Tibial artery (tissue), 4 donors: ENCODE measurements at regions not wholly inside any gene's neighbourhood (a gene's known extent, or its start where the extent isn't known, plus 50 kb on each side); places are given as distances from the start of the nearest gene placed in this dataset.

Experiments
- DNase-seq, 2 donors: peaks; one replicate each; pipeline ENCODE4 v3.0.0-alpha.2; 2019
- H3K27ac ChIP-seq, 2 donors: fragments of 200-600 bp; sonication (generic) in 1 of 2; 1 replicate in 1 of 2; 2 replicates in 1 of 2; pipeline ENCODE4 v1.5.1; 2018 to 2019; ENCODE audit warnings: mild to moderate bottlenecking in 1 of 2
- H3K27me3 ChIP-seq, 2 donors: fragments of 200-600 bp; sonication (generic) in 1 of 2; one replicate each; pipeline versions ENCODE4 v1.5.1 to v1.6.0; 2016 to 2019
- H3K36me3 ChIP-seq, 3 donors: fragments of 200-600 bp; sonication (generic) in 2 of 3; one replicate each; pipeline ENCODE4 v1.5.1; 2016 to 2019; ENCODE audit warnings: mild to moderate bottlenecking in 2 of 3
- H3K4me1 ChIP-seq, 4 donors: fragments of 200-600 bp; sonication (generic) in 2 of 4; 1 replicate in 3 of 4; 2 replicates in 1 of 4; pipeline ENCODE4 v1.5.1; 2016 to 2019
- H3K4me3 ChIP-seq, 2 donors: fragments of 200-600 bp; sonication (generic) in 1 of 2; 1 replicate in 1 of 2; 2 replicates in 1 of 2; pipeline ENCODE4 v1.5.1; 2018 to 2019; ENCODE audit warnings: mild to moderate bottlenecking in 2 of 2
- H3K9me3 ChIP-seq, 3 donors: fragments of 200-600 bp; sonication (generic) in 1 of 3; one replicate each; pipeline ENCODE4 v1.5.1; 2016 to 2019
- CTCF ChIP-seq, 2 experiments: fragments of 200-600 bp in 1 of 2; fragments of 450-650 bp in 1 of 2; IDR thresholded peaks; one replicate each; pipeline ENCODE4 v1.5.1; 2017 to 2019; ENCODE audit warnings: antibody characterized with exemption in 2 of 2, mild to moderate bottlenecking in 1 of 2, moderate library complexity in 1 of 2
- intact Hi-C: fragments of 100-400 bp; cut with DNase I; formaldehyde crosslinking; loops from one replicate; pipeline ENCODE4 v1.15.0; 2023; ENCODE audit warnings: low total_unique reads

DNA sequence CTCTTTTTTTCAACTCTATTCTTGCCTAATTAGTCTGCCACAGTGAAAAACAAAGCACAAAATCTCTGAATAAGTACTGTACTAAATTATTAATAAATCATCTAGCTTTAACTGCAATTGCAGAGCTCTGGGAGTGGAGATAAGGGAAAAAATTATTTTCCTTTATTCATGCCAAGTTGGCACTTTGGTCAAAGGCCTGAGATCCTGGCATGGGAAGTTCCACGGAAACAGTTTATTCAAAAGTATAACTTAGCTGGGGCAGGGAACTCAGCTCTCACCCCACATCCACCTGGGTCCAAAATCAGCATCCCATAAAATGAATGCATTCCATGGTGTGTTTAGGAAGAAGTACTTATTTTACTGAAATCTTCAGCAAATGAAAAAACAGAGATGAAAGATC is 185.2 kb upstream of the APCDD1 start:
- no peaks in the 10 kb centered on the region for H3K36me3 ChIP-seq
- H3K27ac ChIP-seq: peak overlapping the region; percentile 29 to 48
- DNase-seq: no peak
- no peaks in the 10 kb centered on the region for H3K9me3 ChIP-seq
- intact Hi-C loops: no loop called here
- peaks cover 0 to 23% (median 20%) of the 10 kb centered on the region in 4 donors for H3K4me1 ChIP-seq
- no peaks in the 10 kb centered on the region for H3K27me3 ChIP-seq
- no peak overlapping the region for H3K4me3 ChIP-seq
- no peak for TF ChIP-seq CTCF (IDR thresholded peaks at IDR 0.05)

- peak overlapping the region; percentile 29 to 44 for H3K27ac ChIP-seq
- peak; percentile 74 to 80 for DNase-seq
These were observed 184.3 kb upstream of the APCDD1 start for GRCh38 chr18:10270151-10270571.

DNA sequence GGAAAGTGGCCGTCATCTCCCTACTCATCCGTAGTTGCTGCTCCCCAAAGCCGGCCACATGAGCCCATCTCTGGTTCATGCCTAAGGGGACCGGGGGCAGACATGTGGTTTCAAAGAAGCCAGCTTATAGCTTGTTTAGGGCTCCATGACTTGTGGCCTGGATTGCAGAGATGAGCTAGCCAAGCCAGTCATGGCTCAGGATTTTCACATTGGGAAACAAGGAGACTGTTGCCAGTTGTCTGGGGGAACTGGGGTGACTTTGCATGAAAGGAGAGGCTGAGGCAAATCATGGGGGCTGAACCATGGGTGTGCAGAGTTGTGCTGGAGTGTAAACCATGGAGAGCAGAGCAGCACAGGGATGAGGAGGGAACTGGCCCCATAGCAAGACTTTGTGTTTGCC is 183.0 kb upstream of the APCDD1 start:
- H3K27me3 ChIP-seq: no peaks in the 10 kb centered on the region
- no peak overlapping the region for H3K27ac ChIP-seq
- peak in 1 of 2 donors; percentile 41 for DNase-seq
- no peaks in the 10 kb centered on the region for H3K36me3 ChIP-seq
- intact Hi-C loops: no loop called here
- H3K9me3 ChIP-seq: no peaks in the 10 kb centered on the region
- no peak overlapping the region for H3K4me3 ChIP-seq
- peaks cover 0 to 23% (median 20%) of the 10 kb centered on the region in 4 donors for H3K4me1 ChIP-seq
- no peak for TF ChIP-seq CTCF (IDR thresholded peaks at IDR 0.05)

More at GRCh38 chr18:10270151-10270571, 184.3 kb upstream of the APCDD1 start:
- intact Hi-C loops: no loop called here
- no peak overlapping the region for H3K4me3 ChIP-seq
- H3K4me1 ChIP-seq: peaks cover 0 to 23% (median 20%) of the 10 kb centered on the region in 4 donors
- H3K36me3 ChIP-seq: no peaks in the 10 kb centered on the region
- H3K9me3 ChIP-seq: no peaks in the 10 kb centered on the region
- TF ChIP-seq CTCF (IDR thresholded peaks at IDR 0.05): no peak
- no peaks in the 10 kb centered on the region for H3K27me3 ChIP-seq

- no peaks in the 10 kb centered on the region for H3K36me3 ChIP-seq
- no peak for DNase-seq
- H3K9me3 ChIP-seq: no peaks in the 10 kb centered on the region
- H3K4me3 ChIP-seq: no peak overlapping the region
- TF ChIP-seq CTCF (IDR thresholded peaks at IDR 0.05): no peak
- intact Hi-C loops: no loop called here
- no peaks in the 10 kb centered on the region for H3K27me3 ChIP-seq
- peaks cover 0 to 16% (median 14%) of the 10 kb centered on the region in 4 donors for H3K4me1 ChIP-seq
- H3K27ac ChIP-seq: no peak overlapping the region
These were observed 180.1 kb upstream of the APCDD1 start for GRCh38 chr18:10274301-10274700.

DNA sequence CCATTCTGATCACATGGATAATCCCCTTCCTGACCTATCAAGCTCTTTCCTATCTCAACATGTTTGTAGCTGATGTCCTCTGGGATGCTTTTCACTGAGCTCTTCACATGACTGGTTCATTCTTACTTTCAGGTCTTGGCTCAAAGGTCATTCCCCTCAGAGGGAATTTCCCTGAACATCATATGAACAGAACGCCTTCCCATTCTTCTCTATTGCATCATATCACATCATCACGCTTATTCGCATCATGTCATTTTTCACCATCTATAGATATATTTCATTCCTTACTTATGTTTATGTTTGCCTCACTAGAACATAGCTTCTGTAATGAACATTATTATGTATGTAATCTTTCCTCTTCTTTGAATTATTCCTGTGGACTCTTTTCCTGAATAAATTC is 178.9 kb upstream of the APCDD1 start:
- DNase-seq: no peak
- H3K27ac ChIP-seq: no peak overlapping the region
- H3K27me3 ChIP-seq: no peaks in the 10 kb centered on the region
- intact Hi-C loops: no loop called here
- no peaks in the 10 kb centered on the region for H3K9me3 ChIP-seq
- no peak overlapping the region for H3K4me3 ChIP-seq
- H3K36me3 ChIP-seq: no peaks in the 10 kb centered on the region
- H3K4me1 ChIP-seq: peaks cover 0 to 4% (median 3%) of the 10 kb centered on the region in 4 donors
- TF ChIP-seq CTCF (IDR thresholded peaks at IDR 0.05): no peak

- intact Hi-C loops: no loop called here
- H3K9me3 ChIP-seq: no peaks in the 10 kb centered on the region
- DNase-seq: no peak
- H3K36me3 ChIP-seq: no peaks in the 10 kb centered on the region
- no peak overlapping the region for H3K4me3 ChIP-seq
- no peaks in the 10 kb centered on the region for H3K27me3 ChIP-seq
- no peak overlapping the region for H3K27ac ChIP-seq
- H3K4me1 ChIP-seq: no peaks in the 10 kb centered on the region
- TF ChIP-seq CTCF (IDR thresholded peaks at IDR 0.05): no peak
These were observed 176.2 kb upstream of the APCDD1 start for GRCh38 chr18:10278265-10278664.
